ENCODE measurements at regions not wholly inside any gene's neighbourhood (a gene's known extent, or its start where the extent isn't known, plus 50 kb on each side); places are given as distances from the start of the nearest gene placed in this dataset.
"Not testable (repeated sequence)": the region's sequence is repeated elsewhere in the genome, so short reads cannot be mapped to it uniquely, and the experiment has no call there.

- H3K27ac ChIP-seq (ENCODE audit: control insufficient read depth, insufficient read depth, low read length); H4K20me1 ChIP-seq (ENCODE audit: control insufficient read depth, extremely low read depth, insufficient read depth, low read length); H3K36me3 ChIP-seq (ENCODE audit: control insufficient read depth in 2 of 2, extremely low read depth in 1 of 2, insufficient read depth in 2 of 2, low read length in 2 of 2); H3K79me2 ChIP-seq (ENCODE audit: control insufficient read depth, insufficient read depth, low read length); H3K4me3 ChIP-seq (ENCODE audit: control insufficient read depth in 2 of 3, extremely low read depth in 1 of 3, insufficient read depth in 2 of 3, low read depth in 1 of 3, low read length in 3 of 3); H2AFZ ChIP-seq (ENCODE audit: control insufficient read depth, low read length); H3K4me1 ChIP-seq (ENCODE audit: control insufficient read depth, extremely low read depth, insufficient read depth, low read length); FAIRE-seq; dilution Hi-C loops (cut with MboI; ENCODE audit: extremely low pct_ligation_motif_present, low sequenced_read_pairs); H3K4me2 ChIP-seq (ENCODE audit: control insufficient read depth, extremely low read depth, insufficient read depth, low read depth, low read length); DNase-seq (ENCODE audit: low read depth, low spot score); H3K9ac ChIP-seq (ENCODE audit: control insufficient read depth, extremely low read depth, insufficient read depth, low read length); H3K9me1 ChIP-seq (ENCODE audit: control insufficient read depth, extremely low read depth, insufficient read depth, low read length): not testable (repeated sequence)
- peaks cover 15% of the 10 kb centered on the region for H3K27me3 ChIP-seq (ENCODE audit: control insufficient read depth, extremely low read depth, insufficient read depth, low read length)
- peaks cover 17% of the 10 kb centered on the region for H3K9me3 ChIP-seq (ENCODE audit: control insufficient read depth, low read depth, low read length)
These were observed 1071.2 kb downstream of the RPIA start for GRCh38 chr2:89762461-89763253.

GRCh38 chr2:89763254-89763580, 1071.7 kb downstream of the RPIA start:
- Histone ChIP-seq H3K27me3 (ENCODE audit: control insufficient read depth, extremely low read depth, insufficient read depth, low read length) (peaks cover 21% of the 10 kb centered on the region), H3K4me1 (ENCODE audit: control insufficient read depth, extremely low read depth, insufficient read depth, low read length) (no peaks in the 10 kb centered on the region), H2AFZ (ENCODE audit: control insufficient read depth, low read length) (no peak overlapping the region), H3K9me1 (ENCODE audit: control insufficient read depth, extremely low read depth, insufficient read depth, low read length) (no peaks in the 10 kb centered on the region), H3K36me3 (ENCODE audit: control insufficient read depth in 2 of 2, extremely low read depth in 1 of 2, insufficient read depth in 2 of 2, low read length in 2 of 2) (no peaks in the 10 kb centered on the region), H3K27ac (ENCODE audit: control insufficient read depth, insufficient read depth, low read length) (no peak overlapping the region), H3K4me2 (ENCODE audit: control insufficient read depth, extremely low read depth, insufficient read depth, low read depth, low read length) (no peak overlapping the region), H4K20me1 (ENCODE audit: control insufficient read depth, extremely low read depth, insufficient read depth, low read length) (no peaks in the 10 kb centered on the region), H3K9ac (ENCODE audit: control insufficient read depth, extremely low read depth, insufficient read depth, low read length) (no peak overlapping the region), H3K9me3 (ENCODE audit: control insufficient read depth, low read depth, low read length) (peaks cover 17% of the 10 kb centered on the region), H3K4me3 (ENCODE audit: control insufficient read depth in 2 of 3, extremely low read depth in 1 of 3, insufficient read depth in 2 of 3, low read depth in 1 of 3, low read length in 3 of 3) (no peak overlapping the region), H3K79me2 (ENCODE audit: control insufficient read depth, insufficient read depth, low read length) (no peaks in the 10 kb centered on the region)
- DNase-seq (ENCODE audit: low read depth, low spot score), result no peak
- no peak for FAIRE-seq
- no peak for TF ChIP-seq EZH2 (IDR thresholded peaks at IDR 0.05; ENCODE audit: low read length)
- no peak for TF ChIP-seq CTCF (optimal IDR thresholded peaks at IDR 0.05 in 1 of 3, IDR thresholded peaks at IDR 0.05 in 1 of 3, conservative IDR thresholded peaks at IDR 0.05 in 1 of 3; ENCODE audit: extremely low read depth in 1 of 3, insufficient read depth in 2 of 3, low read length in 3 of 3)
- dilution Hi-C loops (cut with MboI; ENCODE audit: extremely low pct_ligation_motif_present, low sequenced_read_pairs), result no loop called here

Measured in keratinocyte (primary cell).